Upper lobe of left lung (tissue), 4 donors: ENCODE measurements at regions not wholly inside any gene's neighbourhood (a gene's known extent, or its start where the extent isn't known, plus 50 kb on each side); places are given as distances from the start of the nearest gene placed in this dataset.

Source experiments
- POLR2AphosphoS5 ChIP-seq, 2 donors: sonication (generic); formaldehyde crosslinking; IDR thresholded peaks; one replicate each; pipeline ENCODE4 v1.5.1; 2017; ENCODE audit warnings: antibody characterized with exemption in 2 of 2
- TF ChIP-seq, protein P1 (sequence below), 6 experiments: fragments of 450-650 bp in 4 of 6; fragments of 200-600 bp in 2 of 6; sonication (generic) in 2 of 6; IDR thresholded peaks; one replicate each; pipeline ENCODE4 v1.5.1; 2016 to 2019; ENCODE audit warnings: antibody characterized with exemption in 6 of 6

DNA sequence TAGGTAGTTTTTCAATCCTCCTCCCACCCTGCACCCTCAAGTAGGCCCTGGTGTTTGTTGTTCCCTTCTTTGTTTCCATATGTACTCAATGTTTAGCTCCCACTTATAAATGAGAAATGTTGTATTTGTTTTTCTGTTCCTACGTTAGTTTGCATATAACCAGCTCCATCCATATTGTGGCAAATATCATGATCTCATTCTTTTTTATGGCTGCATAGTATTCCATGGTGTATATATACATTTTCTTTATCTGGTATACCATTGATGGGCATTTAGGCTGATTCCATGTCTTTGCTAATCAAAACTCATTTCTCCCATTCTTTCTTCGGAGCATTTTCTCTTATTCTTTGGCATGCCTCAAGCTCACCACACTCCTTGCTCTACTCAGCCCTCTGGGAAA lies 789.6 kb upstream of the KCND2 start:
- TF ChIP-seq, protein P1, sequence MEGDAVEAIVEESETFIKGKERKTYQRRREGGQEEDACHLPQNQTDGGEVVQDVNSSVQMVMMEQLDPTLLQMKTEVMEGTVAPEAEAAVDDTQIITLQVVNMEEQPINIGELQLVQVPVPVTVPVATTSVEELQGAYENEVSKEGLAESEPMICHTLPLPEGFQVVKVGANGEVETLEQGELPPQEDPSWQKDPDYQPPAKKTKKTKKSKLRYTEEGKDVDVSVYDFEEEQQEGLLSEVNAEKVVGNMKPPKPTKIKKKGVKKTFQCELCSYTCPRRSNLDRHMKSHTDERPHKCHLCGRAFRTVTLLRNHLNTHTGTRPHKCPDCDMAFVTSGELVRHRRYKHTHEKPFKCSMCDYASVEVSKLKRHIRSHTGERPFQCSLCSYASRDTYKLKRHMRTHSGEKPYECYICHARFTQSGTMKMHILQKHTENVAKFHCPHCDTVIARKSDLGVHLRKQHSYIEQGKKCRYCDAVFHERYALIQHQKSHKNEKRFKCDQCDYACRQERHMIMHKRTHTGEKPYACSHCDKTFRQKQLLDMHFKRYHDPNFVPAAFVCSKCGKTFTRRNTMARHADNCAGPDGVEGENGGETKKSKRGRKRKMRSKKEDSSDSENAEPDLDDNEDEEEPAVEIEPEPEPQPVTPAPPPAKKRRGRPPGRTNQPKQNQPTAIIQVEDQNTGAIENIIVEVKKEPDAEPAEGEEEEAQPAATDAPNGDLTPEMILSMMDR (IDR thresholded peaks at IDR 0.05): no peak
- no peak for TF ChIP-seq POLR2AphosphoS5 (IDR thresholded peaks at IDR 0.05)
